Breast epithelium (tissue), 4 donors: ENCODE measurements at regions not wholly inside any gene's neighbourhood (a gene's known extent, or its start where the extent isn't known, plus 50 kb on each side); places are given as distances from the start of the nearest gene placed in this dataset.

ENCODE experiments used
- DNase-seq, 2 donors: peaks; one replicate each; pipeline ENCODE4 v3.0.0-alpha.2; 2019; ENCODE audit warnings: low spot score in 2 of 2
- H3K27ac ChIP-seq, 2 donors: fragments of 200-600 bp; sonication (generic) in 1 of 2; one replicate each; pipeline ENCODE4 v1.5.1; 2016 to 2019; ENCODE audit warnings: mild to moderate bottlenecking in 1 of 2
- H3K27me3 ChIP-seq, 2 donors: fragments of 200-600 bp; sonication (generic) in 1 of 2; one replicate each; pipeline versions ENCODE4 v1.5.1 to v1.6.0; 2017 to 2019; ENCODE audit warnings: control low read depth in 1 of 2, mild to moderate bottlenecking in 1 of 2
- H3K36me3 ChIP-seq: fragments of 200-600 bp; one replicate; pipeline ENCODE4 v1.5.1; 2019
- H3K4me1 ChIP-seq, 2 donors: fragments of 200-600 bp; sonication (generic); one replicate each; pipeline ENCODE4 v1.5.1; 2016 to 2019; ENCODE audit warnings: control low read depth in 1 of 2
- H3K4me3 ChIP-seq, 3 donors: fragments of 200-600 bp; sonication (generic); 1 replicate in 2 of 3; 2 replicates in 1 of 3; pipeline ENCODE4 v1.5.1; 2016 to 2019; ENCODE audit warnings: mild to moderate bottlenecking in 3 of 3, moderate library complexity in 2 of 3
- H3K9me3 ChIP-seq, 2 donors: fragments of 200-600 bp; sonication (generic) in 1 of 2; one replicate each; pipeline ENCODE4 v1.5.1; 2016 to 2019; ENCODE audit warnings: control low read depth in 1 of 2
- CTCF ChIP-seq, 3 donors: fragments of 450-650 bp; IDR thresholded peaks; one replicate each; pipeline ENCODE4 v1.5.1; 2016 to 2017; ENCODE audit warnings: antibody characterized with exemption in 3 of 3, mild to moderate bottlenecking in 3 of 3, moderate library complexity in 3 of 3
- POLR2A ChIP-seq: fragments of 450-650 bp; IDR thresholded peaks from one replicate; pipeline ENCODE4 v1.6.1; 2016; ENCODE audit warnings: antibody characterized with exemption, mild to moderate bottlenecking, moderate library complexity
- POLR2AphosphoS5 ChIP-seq, 3 donors: sonication (generic); formaldehyde crosslinking; IDR thresholded peaks; one replicate each; pipeline ENCODE4 v1.6.1; 2017; ENCODE audit warnings: antibody characterized with exemption in 3 of 3
- intact Hi-C: fragments of 100-400 bp; cut with DNase I; formaldehyde crosslinking; loops from one replicate; pipeline ENCODE4 v1.15.1; 2023; ENCODE audit warnings: low total_unique reads

GRCh38 chr1:208542309-208542708 is 298.1 kb upstream of the PLXNA2 start:
- DNase-seq: no peak
- H3K4me3 ChIP-seq: no peak overlapping the region
- H3K9me3 ChIP-seq: no peaks in the 10 kb centered on the region
- TF ChIP-seq POLR2AphosphoS5 (IDR thresholded peaks at IDR 0.05): no peak
- TF ChIP-seq CTCF (IDR thresholded peaks at IDR 0.05): no peak
- no peak for TF ChIP-seq POLR2A
- no peaks in the 10 kb centered on the region for H3K36me3 ChIP-seq
- H3K27me3 ChIP-seq: no peaks in the 10 kb centered on the region
- no peaks in the 10 kb centered on the region for H3K4me1 ChIP-seq
- no peak overlapping the region for H3K27ac ChIP-seq
- intact Hi-C loops: loop anchor here (5.0 kb wide), 1 partner anchor 110 kb away; no protein-coding TSS in a partner anchor

GRCh38 chr1:208544053-208544452 is 299.9 kb upstream of the PLXNA2 start:
- intact Hi-C loops: loop anchor here (5.0 kb wide), 1 partner anchor 112 kb away; no protein-coding TSS in a partner anchor
- H3K4me1 ChIP-seq: no peaks in the 10 kb centered on the region
- TF ChIP-seq CTCF (IDR thresholded peaks at IDR 0.05): no peak
- TF ChIP-seq POLR2AphosphoS5 (IDR thresholded peaks at IDR 0.05): no peak
- TF ChIP-seq POLR2A: no peak

GRCh38 chr1:208544794-208545193 is 300.6 kb upstream of the PLXNA2 start:
- Histone ChIP-seq H3K27me3 (no peaks in the 10 kb centered on the region), H3K36me3 (no peaks in the 10 kb centered on the region), H3K4me1 (no peaks in the 10 kb centered on the region), H3K27ac (no peak overlapping the region), H3K4me3 (no peak overlapping the region), H3K9me3 (no peaks in the 10 kb centered on the region)
- intact Hi-C loops: loop anchor here (5.0 kb wide), 1 partner anchor 112 kb away; no protein-coding TSS in a partner anchor
- TF ChIP-seq POLR2AphosphoS5 (IDR thresholded peaks at IDR 0.05): no peak
- TF ChIP-seq CTCF (IDR thresholded peaks at IDR 0.05): no peak
- no peak for TF ChIP-seq POLR2A
- DNase-seq: no peak

More at GRCh38 chr1:208544053-208544452, 299.9 kb upstream of the PLXNA2 start:
- no peak for DNase-seq
- no peak overlapping the region for H3K4me3 ChIP-seq
- H3K36me3 ChIP-seq: no peaks in the 10 kb centered on the region
- H3K27ac ChIP-seq: no peak overlapping the region
- H3K27me3 ChIP-seq: no peaks in the 10 kb centered on the region
- no peaks in the 10 kb centered on the region for H3K9me3 ChIP-seq

- no peak for DNase-seq
- intact Hi-C loops: no loop called here
These were observed 306.8 kb upstream of the PLXNA2 start for GRCh38 chr1:208551024-208551423.

More at GRCh38 chr1:208551024-208551423, 306.8 kb upstream of the PLXNA2 start:
- H3K4me3 ChIP-seq: no peak overlapping the region
- no peaks in the 10 kb centered on the region for H3K4me1 ChIP-seq
- no peak overlapping the region for H3K27ac ChIP-seq
- H3K9me3 ChIP-seq: no peaks in the 10 kb centered on the region
- H3K36me3 ChIP-seq: no peaks in the 10 kb centered on the region
- no peaks in the 10 kb centered on the region for H3K27me3 ChIP-seq
- TF ChIP-seq POLR2A: no peak
- no peak for TF ChIP-seq CTCF (IDR thresholded peaks at IDR 0.05)
- no peak for TF ChIP-seq POLR2AphosphoS5 (IDR thresholded peaks at IDR 0.05)
